Kidney epithelial cell (primary cell): ENCODE measurements at regions not wholly inside any gene's neighbourhood (a gene's known extent, or its start where the extent isn't known, plus 50 kb on each side); places are given as distances from the start of the nearest gene placed in this dataset.

Experiments
- DNase-seq: peaks from one replicate; pipeline ENCODE4 v3.0.0-alpha.2; 2010; ENCODE audit warnings: low read depth
- H3K27me3 ChIP-seq: 2 replicates; pipeline ENCODE4 v1.6.0; 2011; ENCODE audit warnings: low read length; ENCODE audit not compliant: control insufficient read depth, insufficient read depth
- H3K36me3 ChIP-seq: 2 replicates; pipeline ENCODE4 v1.5.1; 2011; ENCODE audit warnings: low read length; ENCODE audit not compliant: control insufficient read depth, insufficient read depth
- H3K4me3 ChIP-seq: 2 replicates; pipeline ENCODE4 v1.5.1; 2011; ENCODE audit warnings: low read depth, mild to moderate bottlenecking, control low read depth, low read length
- CTCF ChIP-seq: IDR thresholded peaks from 2 replicates; pipeline ENCODE4 v1.5.1; 2011; ENCODE audit warnings: mild to moderate bottlenecking, moderate library complexity, low read length, control low read depth, inconsistent platforms; ENCODE audit not compliant: insufficient read depth, poor library complexity, severe bottlenecking

- Histone ChIP-seq H3K36me3 (no peaks in the 10 kb centered on the region), H3K27me3 (no peaks in the 10 kb centered on the region), H3K4me3 (no peak overlapping the region)
- TF ChIP-seq CTCF: no peak
- no peak for DNase-seq
Observed at GRCh38 chr4:182068920-182069319, 174.3 kb upstream of the TENM3 start.

DNA sequence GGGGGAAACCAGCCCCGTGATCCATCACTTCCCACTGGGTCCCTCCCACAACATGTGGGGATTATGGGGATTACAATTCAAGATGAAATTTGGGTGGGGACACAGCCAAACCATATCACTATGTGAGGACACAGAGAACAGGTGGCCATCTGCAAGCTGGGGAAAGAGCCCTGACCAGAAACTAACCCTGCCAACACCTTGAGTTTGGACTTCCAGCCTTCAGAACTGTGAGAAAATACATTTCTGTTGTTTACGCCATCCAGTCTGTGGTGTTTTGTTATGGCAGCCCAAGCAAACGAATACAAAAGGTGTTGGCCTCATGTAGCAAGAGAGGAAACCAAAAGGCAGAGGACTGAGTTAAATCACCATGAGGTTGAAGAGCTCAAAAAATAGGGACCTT lies 169.9 kb upstream of the TENM3 start:
- no peak for DNase-seq
- Histone ChIP-seq H3K36me3 (no peaks in the 10 kb centered on the region), H3K4me3 (no peak overlapping the region), H3K27me3 (no peaks in the 10 kb centered on the region)
- TF ChIP-seq CTCF: no peak

GRCh38 chr4:182074139-182074538 lies 169.1 kb upstream of the TENM3 start:
- no peak for DNase-seq
- TF ChIP-seq CTCF: no peak
- no peaks in the 10 kb centered on the region for H3K36me3 ChIP-seq
- no peak overlapping the region for H3K4me3 ChIP-seq
- H3K27me3 ChIP-seq: no peaks in the 10 kb centered on the region

- no peaks in the 10 kb centered on the region for H3K36me3 ChIP-seq
- TF ChIP-seq CTCF: no peak
- no peak overlapping the region for H3K4me3 ChIP-seq
- no peaks in the 10 kb centered on the region for H3K27me3 ChIP-seq
- DNase-seq: no peak
Observed at GRCh38 chr4:182074810-182075209, 168.4 kb upstream of the TENM3 start.

GRCh38 chr4:182082910-182083309 lies 160.3 kb upstream of the TENM3 start:
- H3K27me3 ChIP-seq: no peaks in the 10 kb centered on the region
- DNase-seq: no peak
- H3K36me3 ChIP-seq: no peaks in the 10 kb centered on the region
- H3K4me3 ChIP-seq: no peak overlapping the region
- no peak for TF ChIP-seq CTCF

DNA sequence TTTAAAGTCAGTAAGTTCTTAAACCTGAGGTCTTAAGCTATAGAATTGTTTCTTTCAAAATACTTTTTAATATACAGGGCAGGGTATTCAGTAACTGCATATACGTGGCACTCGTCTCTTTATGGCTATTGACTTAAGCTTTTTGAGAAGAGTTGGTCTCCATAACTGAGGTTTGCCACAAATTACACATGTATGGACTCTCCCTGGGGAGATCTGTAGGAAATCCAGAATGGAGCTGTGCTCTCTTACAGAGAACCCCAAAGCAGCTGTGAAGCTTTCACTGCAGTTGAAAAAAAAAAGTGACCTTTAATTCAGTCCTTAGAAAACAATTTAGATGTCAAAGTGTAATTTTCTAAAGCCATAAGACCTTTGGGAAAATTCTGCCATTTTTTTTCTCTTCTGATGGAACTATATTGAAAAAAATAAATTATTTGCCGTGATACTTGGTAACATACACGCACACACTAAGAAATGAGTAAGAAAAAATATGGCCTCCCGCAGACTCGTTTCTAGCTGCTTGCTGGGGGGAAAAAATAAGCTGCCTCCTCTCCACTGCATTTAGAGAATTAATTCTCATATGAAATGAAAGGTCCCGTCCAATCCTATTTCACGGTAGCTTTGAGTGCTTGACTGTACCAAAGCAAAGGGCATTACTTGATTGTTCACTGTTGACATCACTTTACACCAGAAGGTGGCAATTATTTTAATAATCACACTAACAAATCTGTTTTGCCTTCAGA lies 159.4 kb upstream of the TENM3 start:
- no peak for TF ChIP-seq CTCF
- Histone ChIP-seq H3K36me3 (no peaks in the 10 kb centered on the region), H3K27me3 (no peaks in the 10 kb centered on the region), H3K4me3 (no peak overlapping the region)
- no peak for DNase-seq
